HG03575 (cell line): ENCODE measurements at regions not wholly inside any gene's neighbourhood (a gene's known extent, or its start where the extent isn't known, plus 50 kb on each side); places are given as distances from the start of the nearest gene placed in this dataset.

Experiments
- ATAC-seq: cut with Tn5 transposase; IDR thresholded peaks from one replicate; pipeline ENCODE4 v1.9.1; 2021; ENCODE audit not compliant: unreplicated experiment, insufficient number of reproducible peaks, low FRiP score; ENCODE audit errors: extremely low read depth

- no peak for ATAC-seq
Measured at GRCh38 chr6:92586236-92586977, 833.0 kb downstream of the EPHA7 start.

- no peak for ATAC-seq
Measured at GRCh38 chr6:92582211-92582610, 837.1 kb downstream of the EPHA7 start.

- no peak for ATAC-seq
Measured at GRCh38 chr6:92577077-92577719, 842.2 kb downstream of the EPHA7 start.

GRCh38 chr6:92568541-92568940, 850.8 kb downstream of the EPHA7 start:
- no peak for ATAC-seq

GRCh38 chr6:92566632-92567031, 852.7 kb downstream of the EPHA7 start:
- no peak for ATAC-seq

GRCh38 chr6:92564376-92564775, 855.0 kb downstream of the EPHA7 start:
- ATAC-seq = no peak

- ATAC-seq = no peak
Measured at GRCh38 chr6:92559611-92560010, 859.7 kb downstream of the EPHA7 start.

- ATAC-seq = no peak
Measured at GRCh38 chr6:92559003-92559402, 860.4 kb downstream of the EPHA7 start.

- ATAC-seq = no peak
Measured at GRCh38 chr6:92550501-92550900, 868.9 kb downstream of the EPHA7 start.

- no peak for ATAC-seq
Measured at GRCh38 chr6:92545861-92546260, 873.5 kb downstream of the EPHA7 start.

- ATAC-seq = no peak
Measured at GRCh38 chr6:92541448-92542060, 877.8 kb downstream of the EPHA7 start.

GRCh38 chr6:92538926-92539325, 880.4 kb downstream of the EPHA7 start:
- ATAC-seq = no peak

GRCh38 chr6:92538275-92538674, 881.1 kb downstream of the EPHA7 start:
- no peak for ATAC-seq

- no peak for ATAC-seq
Measured at GRCh38 chr6:92534109-92534508, 885.2 kb downstream of the EPHA7 start.

- ATAC-seq = no peak
Measured at GRCh38 chr6:92522589-92522988, 896.8 kb downstream of the EPHA7 start.

- ATAC-seq = no peak
Measured at GRCh38 chr6:92521553-92521952, 897.8 kb downstream of the EPHA7 start.

- no peak for ATAC-seq
Measured at GRCh38 chr6:92510137-92510536, 909.2 kb downstream of the EPHA7 start.

GRCh38 chr6:92507552-92507951, 911.8 kb downstream of the EPHA7 start:
- no peak for ATAC-seq

- no peak for ATAC-seq
Measured at GRCh38 chr6:92504509-92504908, 914.9 kb downstream of the EPHA7 start.

GRCh38 chr6:92497281-92497680, 922.1 kb downstream of the EPHA7 start:
- ATAC-seq = no peak
